ENCODE measurements at regions not wholly inside any gene's neighbourhood (a gene's known extent, or its start where the extent isn't known, plus 50 kb on each side); places are given as distances from the start of the nearest gene placed in this dataset.

GRCh38 chr4:134320048-134320447 lies 118.5 kb upstream of the PABPC4L start:
- intact Hi-C loops (cut with micrococcal nuclease) = no loop called here
- CTCF ChIA-PET = no interaction called here
- Mint-ChIP-seq H3K4me1 (ENCODE audit: low read depth) (no peaks in the 10 kb centered on the region), H3K27ac (no peak overlapping the region), H3K4me3 (no peak overlapping the region), H3K36me3 (ENCODE audit: low read depth) (no peaks in the 10 kb centered on the region), H3K9me3 (peaks cover 11% of the 10 kb centered on the region), H3K27me3 (no peaks in the 10 kb centered on the region)
- POLR2A ChIA-PET = no interaction called here
- no peak for DNase-seq
- no peak for TF ChIP-seq CTCF (IDR thresholded peaks at IDR 0.05)
- ATAC-seq = no peak

- no peak overlapping the region for H3K27ac Mint-ChIP-seq
- H3K9me3 Mint-ChIP-seq = peaks cover 3% of the 10 kb centered on the region
Observed at GRCh38 chr4:134313591-134313990, 112.0 kb upstream of the PABPC4L start.

GRCh38 chr4:134309715-134310114 lies 108.1 kb upstream of the PABPC4L start:
- TF ChIP-seq CTCF (IDR thresholded peaks at IDR 0.05) = no peak
- POLR2A ChIA-PET = no interaction called here

More at GRCh38 chr4:134313591-134313990, 112.0 kb upstream of the PABPC4L start:
- Mint-ChIP-seq H3K4me3 (no peak overlapping the region), H3K27me3 (no peaks in the 10 kb centered on the region), H3K4me1 (ENCODE audit: low read depth) (no peaks in the 10 kb centered on the region), H3K36me3 (ENCODE audit: low read depth) (no peaks in the 10 kb centered on the region)
- ATAC-seq (no peak), DNase-seq (no peak)
- TF ChIP-seq CTCF (IDR thresholded peaks at IDR 0.05) = no peak
- intact Hi-C loops (cut with micrococcal nuclease) = no loop called here
- ChIA-PET POLR2A (no interaction called here), CTCF (no interaction called here)

GRCh38 chr4:134308910-134309309 lies 107.3 kb upstream of the PABPC4L start:
- Mint-ChIP-seq H3K4me1 (ENCODE audit: low read depth) (no peaks in the 10 kb centered on the region), H3K9me3 (peaks cover 5% of the 10 kb centered on the region), H3K27me3 (no peaks in the 10 kb centered on the region), H3K4me3 (no peak overlapping the region), H3K27ac (no peak overlapping the region), H3K36me3 (ENCODE audit: low read depth) (no peaks in the 10 kb centered on the region)
- no peak for DNase-seq
- ATAC-seq = no peak
- ChIA-PET POLR2A (no interaction called here), CTCF (no interaction called here)
- intact Hi-C loops (cut with micrococcal nuclease) = no loop called here
- no peak for TF ChIP-seq CTCF (IDR thresholded peaks at IDR 0.05)

More at GRCh38 chr4:134309715-134310114, 108.1 kb upstream of the PABPC4L start:
- CTCF ChIA-PET = no interaction called here
- H3K4me1 Mint-ChIP-seq (ENCODE audit: low read depth) = no peaks in the 10 kb centered on the region
- H3K4me3 Mint-ChIP-seq = no peak overlapping the region
- ATAC-seq (no peak), DNase-seq (no peak)
- H3K9me3 Mint-ChIP-seq = peaks cover 4% of the 10 kb centered on the region
- no peaks in the 10 kb centered on the region for H3K36me3 Mint-ChIP-seq (ENCODE audit: low read depth)
- intact Hi-C loops (cut with micrococcal nuclease) = no loop called here
- no peaks in the 10 kb centered on the region for H3K27me3 Mint-ChIP-seq
- no peak overlapping the region for H3K27ac Mint-ChIP-seq

- H3K27me3 Mint-ChIP-seq = no peaks in the 10 kb centered on the region
- intact Hi-C loops (cut with micrococcal nuclease) = no loop called here
- TF ChIP-seq CTCF (IDR thresholded peaks at IDR 0.05) = no peak
- ATAC-seq = no peak
- CTCF ChIA-PET = no interaction called here
- no peak for DNase-seq
- H3K4me1 Mint-ChIP-seq (ENCODE audit: low read depth) = no peaks in the 10 kb centered on the region
- no peak overlapping the region for H3K27ac Mint-ChIP-seq
- H3K4me3 Mint-ChIP-seq = no peak overlapping the region
- POLR2A ChIA-PET = no interaction called here
- H3K36me3 Mint-ChIP-seq (ENCODE audit: low read depth) = no peaks in the 10 kb centered on the region
- peaks cover 28% of the 10 kb centered on the region for H3K9me3 Mint-ChIP-seq
Observed at GRCh38 chr4:134298313-134298712, 96.7 kb upstream of the PABPC4L start.

Data from activated CD8-positive, alpha-beta T cell treated with anti-CD3 and anti-CD28 coated beads for 36 hours (primary cell).